DND-41 (cell line): ENCODE measurements at regions not wholly inside any gene's neighbourhood (a gene's known extent, or its start where the extent isn't known, plus 50 kb on each side); places are given as distances from the start of the nearest gene placed in this dataset.

Experiments used
- CTCF ChIP-seq: IDR thresholded peaks from 2 replicates; pipeline ENCODE4 v1.5.1; 2012; ENCODE audit warnings: borderline replicate concordance, low read length, moderate library complexity, mild to moderate bottlenecking; ENCODE audit not compliant: poor library complexity, severe bottlenecking; ENCODE audit errors: extremely low read depth
- EZH2 ChIP-seq: IDR thresholded peaks from 3 replicates; pipeline ENCODE4 v1.6.1; 2012; ENCODE audit warnings: borderline replicate concordance, low read depth, mild to moderate bottlenecking, moderate library complexity, low read length, inconsistent platforms; ENCODE audit not compliant: severe bottlenecking

DNA sequence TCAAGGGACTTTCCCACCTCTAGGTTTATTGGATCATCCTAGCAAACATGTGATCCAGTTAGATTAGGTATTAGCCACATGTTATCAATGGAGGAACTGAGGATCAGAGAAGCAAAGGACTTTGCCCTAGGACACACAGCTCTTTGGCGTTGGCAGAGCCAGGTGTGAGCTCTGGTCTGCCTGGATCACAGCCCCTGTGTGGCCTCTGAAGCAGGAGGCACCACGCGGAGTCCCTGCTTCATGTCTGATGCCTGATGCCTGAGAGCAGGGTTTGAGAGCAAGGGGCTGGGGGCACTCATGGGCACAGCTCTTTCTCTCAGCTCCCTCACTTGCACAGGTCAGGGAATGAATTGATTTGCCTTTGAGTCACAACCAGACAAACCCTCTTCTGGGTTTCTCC lies 64.7 kb upstream of the CTBP2 start:
- TF ChIP-seq EZH2 (no peak), CTCF (no peak)
